CD4-positive, alpha-beta T cell (primary cell): ENCODE measurements at regions not wholly inside any gene's neighbourhood (a gene's known extent, or its start where the extent isn't known, plus 50 kb on each side); places are given as distances from the start of the nearest gene placed in this dataset.

ENCODE experiments used
- ATAC-seq: fragments of 200-7000 bp; cut with Tn5 transposase; one replicate; pipeline ENCODE4 v1.10.0; 2022; ENCODE audit warnings: mild to moderate bottlenecking; ENCODE audit not compliant: poor library complexity
- CTCF ChIA-PET: fragments of 350-600 bp; sonication (Branson Sonifier 250); formaldehyde crosslinking; loops from one replicate; lab custom pipeline; 2021; ENCODE audit warnings: antibody characterized with exemption, inconsistent platforms; lab: Charles Lee
- POLR2A ChIA-PET: fragments of 350-600 bp; sonication (Branson Sonifier 250); formaldehyde crosslinking; loops from one replicate; lab custom pipeline; 2021; ENCODE audit warnings: antibody characterized with exemption, inconsistent platforms; lab: Charles Lee
- DNase-seq, 14 experiments: peaks; one replicate each; pipeline ENCODE4 v3.0.0-alpha.2; 2013 to 2020; ENCODE audit warnings: mixed read lengths in 2 of 14
- H3K27ac ChIP-seq, 2 donors: one replicate each; pipeline versions ENCODE4 v1.5.1 to v1.7.0; 2013; ENCODE audit warnings: low read length in 2 of 2, low read depth in 1 of 2, mild to moderate bottlenecking in 1 of 2
- H3K27me3 ChIP-seq, 2 experiments: 1 replicate in 1 of 2; 2 replicates in 1 of 2; pipeline versions ENCODE4 v1.6.1 to v1.7.0; 2013; ENCODE audit warnings: low read length in 2 of 2, control low read depth in 1 of 2, mild to moderate bottlenecking in 1 of 2, moderate library complexity in 1 of 2; ENCODE audit not compliant: insufficient read depth in 2 of 2, control insufficient read depth in 1 of 2
- H3K36me3 ChIP-seq: one replicate; pipeline ENCODE4 v1.6.1; 2013; ENCODE audit warnings: low read length, control low read depth; ENCODE audit not compliant: insufficient read depth
- H3K4me1 ChIP-seq: one replicate; pipeline ENCODE4 v1.6.1; 2013; ENCODE audit warnings: low read length, control low read depth; ENCODE audit not compliant: insufficient read depth
- H3K4me3 ChIP-seq: one replicate; pipeline ENCODE4 v1.5.1; 2013; ENCODE audit warnings: mild to moderate bottlenecking, low read length, moderate library complexity
- H3K9me3 ChIP-seq, 2 experiments: 1 replicate in 1 of 2; 2 replicates in 1 of 2; pipeline versions ENCODE4 v1.6.1 to v1.7.0; 2013; ENCODE audit warnings: low read length in 2 of 2, mild to moderate bottlenecking in 2 of 2, control low read depth in 1 of 2, moderate library complexity in 1 of 2; ENCODE audit not compliant: control insufficient read depth in 1 of 2, insufficient read depth in 1 of 2
- H3K27ac Mint-ChIP-seq: one replicate; pipeline ENCODE4 v1.8.0; 2020; ENCODE audit warnings: mixed read lengths
- H3K27me3 Mint-ChIP-seq: one replicate; pipeline ENCODE4 v1.8.0; 2021; ENCODE audit warnings: mixed read lengths
- H3K36me3 Mint-ChIP-seq: one replicate; pipeline ENCODE4 v1.8.0; 2021; ENCODE audit warnings: low read depth, mixed read lengths
- H3K4me1 Mint-ChIP-seq: one replicate; pipeline ENCODE4 v1.8.0; 2021; ENCODE audit warnings: low read depth, mixed read lengths
- H3K4me3 Mint-ChIP-seq: one replicate; pipeline ENCODE4 v1.8.0; 2020; ENCODE audit warnings: mild to moderate bottlenecking, mixed read lengths
- H3K9me3 Mint-ChIP-seq: one replicate; pipeline ENCODE4 v1.8.0; 2020; ENCODE audit warnings: mixed read lengths
- intact Hi-C, 2 experiments: fragments of 100-400 bp; cut with DNase I in 1 of 2; cut with micrococcal nuclease in 1 of 2; formaldehyde crosslinking; loops; one replicate each; pipeline versions ENCODE4 v1.15.1 to v1.9.0; 2023 to 2025; cut with DNase I, micrococcal nuclease
- TF ChIP-seq, protein P1 (sequence below): fragments of 200-600 bp; IDR thresholded peaks from one replicate; pipeline ENCODE4 v1.8.0; 2022; ENCODE audit warnings: antibody characterized with exemption, mild to moderate bottlenecking

DNA sequence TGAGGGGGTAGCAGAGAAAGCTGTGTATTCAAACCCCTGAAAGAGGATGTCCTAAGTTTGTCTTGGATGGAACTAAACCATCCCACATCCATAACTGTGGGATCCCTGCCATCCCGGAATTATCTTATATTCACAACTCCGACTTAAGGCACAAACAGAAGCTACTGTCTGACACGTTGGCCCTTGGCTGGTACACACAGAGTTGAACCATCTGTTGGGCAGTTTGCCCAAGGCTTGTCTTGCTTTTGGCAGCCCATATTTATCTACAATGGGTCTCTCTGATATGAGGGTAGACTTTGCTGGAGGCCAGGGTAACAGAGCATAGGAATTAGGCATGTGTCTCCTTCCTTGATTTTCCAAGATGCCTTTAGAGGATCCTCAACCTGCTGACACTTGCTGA is 116.6 kb upstream of the PROKR2 start:
- CTCF ChIA-PET, result no interaction called here
- Histone ChIP-seq H3K4me1 (no peaks in the 10 kb centered on the region), H3K9me3 (peaks cover 0 to 4% of the 10 kb centered on the region in 2 experiments), H3K36me3 (no peaks in the 10 kb centered on the region), H3K4me3 (no peak overlapping the region), H3K27ac (no peak overlapping the region), H3K27me3 (peaks cover 4 to 9% of the 10 kb centered on the region in 2 experiments)
- no peak for DNase-seq
- no peak overlapping the region for H3K4me3 Mint-ChIP-seq
- H3K36me3 Mint-ChIP-seq, result no peaks in the 10 kb centered on the region
- TF ChIP-seq, protein P1, sequence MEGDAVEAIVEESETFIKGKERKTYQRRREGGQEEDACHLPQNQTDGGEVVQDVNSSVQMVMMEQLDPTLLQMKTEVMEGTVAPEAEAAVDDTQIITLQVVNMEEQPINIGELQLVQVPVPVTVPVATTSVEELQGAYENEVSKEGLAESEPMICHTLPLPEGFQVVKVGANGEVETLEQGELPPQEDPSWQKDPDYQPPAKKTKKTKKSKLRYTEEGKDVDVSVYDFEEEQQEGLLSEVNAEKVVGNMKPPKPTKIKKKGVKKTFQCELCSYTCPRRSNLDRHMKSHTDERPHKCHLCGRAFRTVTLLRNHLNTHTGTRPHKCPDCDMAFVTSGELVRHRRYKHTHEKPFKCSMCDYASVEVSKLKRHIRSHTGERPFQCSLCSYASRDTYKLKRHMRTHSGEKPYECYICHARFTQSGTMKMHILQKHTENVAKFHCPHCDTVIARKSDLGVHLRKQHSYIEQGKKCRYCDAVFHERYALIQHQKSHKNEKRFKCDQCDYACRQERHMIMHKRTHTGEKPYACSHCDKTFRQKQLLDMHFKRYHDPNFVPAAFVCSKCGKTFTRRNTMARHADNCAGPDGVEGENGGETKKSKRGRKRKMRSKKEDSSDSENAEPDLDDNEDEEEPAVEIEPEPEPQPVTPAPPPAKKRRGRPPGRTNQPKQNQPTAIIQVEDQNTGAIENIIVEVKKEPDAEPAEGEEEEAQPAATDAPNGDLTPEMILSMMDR, result no peak
- intact Hi-C loops, result no loop called here
- POLR2A ChIA-PET, result no interaction called here
- ATAC-seq, result no peak
- H3K4me1 Mint-ChIP-seq, result no peaks in the 10 kb centered on the region
- H3K9me3 Mint-ChIP-seq, result no peaks in the 10 kb centered on the region
- H3K27ac Mint-ChIP-seq, result no peak overlapping the region
- H3K27me3 Mint-ChIP-seq, result peaks cover 26% of the 10 kb centered on the region

DNA sequence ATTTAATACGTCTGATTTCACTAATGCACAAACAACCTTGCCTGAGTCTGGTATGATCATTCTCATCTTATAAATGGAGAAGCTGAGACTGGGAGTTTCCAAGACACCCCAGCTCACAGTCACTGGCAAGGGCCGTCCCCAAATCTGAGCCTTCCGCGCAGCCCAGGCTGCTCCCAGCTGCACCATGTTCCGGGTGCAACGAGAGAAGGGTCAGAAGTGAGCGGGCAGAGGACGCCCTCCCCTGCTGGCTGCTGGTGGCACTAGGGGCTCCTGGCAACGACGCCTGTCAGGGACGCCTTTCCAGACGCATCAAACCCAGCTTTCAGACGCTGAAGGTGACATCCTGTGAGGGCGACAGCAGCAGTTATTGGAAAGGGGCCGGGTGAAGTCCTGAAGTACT is 115.3 kb upstream of the PROKR2 start:
- POLR2A ChIA-PET, result no interaction called here
- no peaks in the 10 kb centered on the region for H3K36me3 Mint-ChIP-seq
- CTCF ChIA-PET, result no interaction called here
- no peak overlapping the region for H3K4me3 Mint-ChIP-seq
- no peaks in the 10 kb centered on the region for H3K4me1 ChIP-seq
- TF ChIP-seq, protein P1, result no peak
- intact Hi-C loops, result no loop called here
- H3K27ac ChIP-seq, result no peak overlapping the region
- H3K4me3 ChIP-seq, result no peak overlapping the region
- H3K27ac Mint-ChIP-seq, result no peak overlapping the region
- no peaks in the 10 kb centered on the region for H3K9me3 Mint-ChIP-seq
- H3K27me3 Mint-ChIP-seq, result peaks cover 26% of the 10 kb centered on the region
- H3K27me3 ChIP-seq, result peaks cover 4 to 9% of the 10 kb centered on the region in 2 experiments
- H3K36me3 ChIP-seq, result no peaks in the 10 kb centered on the region
- no peaks in the 10 kb centered on the region for H3K9me3 ChIP-seq
- ATAC-seq (no peak), DNase-seq (no peak)
- no peaks in the 10 kb centered on the region for H3K4me1 Mint-ChIP-seq

DNA sequence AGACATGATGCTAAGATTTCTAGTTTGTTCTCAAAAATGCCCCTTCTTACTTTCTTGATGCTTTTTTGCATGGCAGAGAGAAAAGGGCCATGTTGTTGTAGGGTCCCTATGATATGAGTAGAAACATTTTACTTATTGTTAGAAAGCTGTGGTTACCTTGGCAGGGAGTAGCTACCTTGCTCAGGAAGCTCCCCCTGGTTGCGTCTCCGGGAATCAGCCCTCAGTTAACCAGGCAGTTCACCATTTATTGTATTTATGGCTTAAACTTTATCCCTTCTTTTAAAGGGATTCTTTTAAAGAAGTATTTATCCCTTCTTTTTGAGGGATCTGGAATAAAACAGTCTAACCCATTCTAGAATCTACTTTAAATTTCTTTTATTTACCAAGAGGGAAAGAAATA is 113.9 kb upstream of the PROKR2 start:
- POLR2A ChIA-PET, result no interaction called here
- ATAC-seq (no peak), DNase-seq (no peak)
- Histone ChIP-seq H3K9me3 (no peaks in the 10 kb centered on the region), H3K4me1 (no peaks in the 10 kb centered on the region), H3K4me3 (no peak overlapping the region), H3K36me3 (no peaks in the 10 kb centered on the region), H3K27ac (no peak overlapping the region), H3K27me3 (peaks cover 4 to 12% of the 10 kb centered on the region in 2 experiments)
- Mint-ChIP-seq H3K9me3 (no peaks in the 10 kb centered on the region), H3K27ac (no peak overlapping the region), H3K4me1 (no peaks in the 10 kb centered on the region), H3K36me3 (no peaks in the 10 kb centered on the region), H3K4me3 (no peak overlapping the region), H3K27me3 (peaks cover 27% of the 10 kb centered on the region)
- CTCF ChIA-PET, result no interaction called here
- TF ChIP-seq, protein P1, result no peak
- intact Hi-C loops, result no loop called here
